GM23248 (cell line): ENCODE measurements at regions not wholly inside any gene's neighbourhood (a gene's known extent, or its start where the extent isn't known, plus 50 kb on each side); places are given as distances from the start of the nearest gene placed in this dataset.

ENCODE experiments used
- DNase-seq: peaks from one replicate; pipeline ENCODE4 v3.0.0-alpha.2; 2015
- H2AFZ ChIP-seq: fragments of 200-600 bp; sonication (generic); 2 replicates; pipeline ENCODE4 v1.6.1; 2016; ENCODE audit warnings: antibody characterized with exemption
- H3F3A ChIP-seq: fragments of 200-600 bp; sonication (generic); 2 replicates; pipeline ENCODE4 v1.6.1; 2016; ENCODE audit warnings: mild to moderate bottlenecking, antibody characterized with exemption, mixed run types; ENCODE audit not compliant: insufficient read depth
- H3K27ac ChIP-seq: fragments of 200-600 bp; sonication (generic); 2 replicates; pipeline ENCODE4 v1.5.1; 2016; ENCODE audit warnings: mild to moderate bottlenecking
- H3K27me3 ChIP-seq: fragments of 200-600 bp; sonication (generic); replicated peaks from 2 replicates; pipeline ENCODE4 v1.6.1; 2016; ENCODE audit warnings: mild to moderate bottlenecking; ENCODE audit not compliant: insufficient read depth
- H3K36me3 ChIP-seq: fragments of 200-600 bp; sonication (generic); 2 replicates; pipeline ENCODE4 v1.6.1; 2016; ENCODE audit warnings: low read depth, mild to moderate bottlenecking
- H3K4me1 ChIP-seq: fragments of 200-600 bp; sonication (generic); 2 replicates; pipeline ENCODE4 v1.6.1; 2016; ENCODE audit warnings: mild to moderate bottlenecking; ENCODE audit not compliant: insufficient read depth
- H3K4me2 ChIP-seq: fragments of 200-600 bp; sonication (generic); one replicate; pipeline ENCODE4 v1.6.1; 2016; ENCODE audit warnings: mild to moderate bottlenecking; ENCODE audit not compliant: unreplicated experiment
- H3K4me3 ChIP-seq: fragments of 200-600 bp; sonication (generic); 2 replicates; pipeline ENCODE4 v1.5.1; 2016; ENCODE audit warnings: mild to moderate bottlenecking
- H3K79me2 ChIP-seq: fragments of 200-600 bp; sonication (generic); 2 replicates; pipeline ENCODE4 v1.6.1; 2016; ENCODE audit warnings: mild to moderate bottlenecking; ENCODE audit not compliant: insufficient read depth
- H3K9ac ChIP-seq: fragments of 200-600 bp; sonication (generic); 2 replicates; pipeline ENCODE4 v1.6.1; 2016; ENCODE audit warnings: mild to moderate bottlenecking
- H3K9me2 ChIP-seq: fragments of 200-600 bp; sonication (generic); 2 replicates; pipeline ENCODE4 v1.6.1; 2016; ENCODE audit warnings: mixed run types, mild to moderate bottlenecking, moderate library complexity; ENCODE audit not compliant: insufficient read depth
- H3K9me3 ChIP-seq: fragments of 200-600 bp; sonication (generic); one replicate; pipeline ENCODE4 v1.6.1; 2017; ENCODE audit warnings: low read depth
- H4K20me1 ChIP-seq: fragments of 200-600 bp; sonication (generic); 2 replicates; pipeline ENCODE4 v1.6.0; 2016; ENCODE audit not compliant: insufficient read depth
- EZH2 ChIP-seq: fragments of 200-600 bp; sonication (generic); IDR thresholded peaks from 2 replicates; pipeline ENCODE4 v1.6.1; 2018; ENCODE audit warnings: antibody characterized with exemption, mild to moderate bottlenecking; ENCODE audit not compliant: insufficient read depth, poor library complexity, severe bottlenecking
- EZH2phosphoT487 ChIP-seq: fragments of 200-600 bp; sonication (generic); IDR thresholded peaks from 2 replicates; pipeline ENCODE4 v1.6.1; 2018; ENCODE audit warnings: antibody characterized with exemption, moderate library complexity, mild to moderate bottlenecking, low read depth; ENCODE audit not compliant: insufficient read depth
- WGBS, 2 experiments: methylation state at CpG; one replicate each; pipeline ENCODE4 v1.1.6; 2015 to 2017; ENCODE audit warnings: low lambda C conversion rate in 2 of 2, low coverage in 1 of 2; ENCODE audit errors: missing lambda C conversion rate in 2 of 2; 5-methylcytosine and 5-hydroxymethylcytosine counted together
- in situ Hi-C: fragments of 300-500 bp; cut with MboI; formaldehyde crosslinking; loops from 2 replicates; pipeline ENCODE4 v1.15.0; 2020

DNA sequence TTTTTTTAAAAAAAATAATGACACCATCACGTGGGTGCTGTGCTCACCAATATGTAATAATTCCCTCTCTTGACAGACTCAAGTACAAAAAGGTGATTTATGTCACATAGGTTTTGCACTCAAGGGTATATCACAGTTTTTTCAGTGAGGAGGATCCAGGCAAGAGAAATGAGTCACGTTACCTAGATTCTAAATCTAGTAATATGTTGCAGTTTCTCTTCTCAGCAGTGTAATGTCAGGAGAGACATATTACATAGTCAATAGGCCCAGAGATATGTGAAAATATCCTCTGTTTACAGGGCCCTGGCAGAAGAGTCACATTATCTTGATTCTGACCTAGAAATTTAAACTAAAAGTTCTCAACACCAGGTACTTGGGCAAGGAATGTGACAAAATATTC lies 1024.1 kb upstream of the AMELY start:
- Histone ChIP-seq H3K79me2 (no peaks in the 10 kb centered on the region), H3K4me2 (no peak overlapping the region), H3K4me1 (peaks cover 8% of the 10 kb centered on the region; the same call in 1 of the 2 replicates), H3K9me3 (no peaks in the 10 kb centered on the region), H3F3A (peaks cover 6% of the 10 kb centered on the region; the same call in 1 of the 2 replicates), H4K20me1 (no peaks in the 10 kb centered on the region), H3K36me3 (no peaks in the 10 kb centered on the region), H3K27ac (no peak overlapping the region), H3K27me3 (no peaks in the 10 kb centered on the region), H3K9me2 (no peaks in the 10 kb centered on the region), H3K4me3 (no peak overlapping the region), H2AFZ (no peak overlapping the region), H3K9ac (no peak overlapping the region)
- 50 to 62% methylated on average over 2 of the region's 2 CpGs for WGBS, 2 experiments
- no peak for TF ChIP-seq EZH2
- TF ChIP-seq EZH2phosphoT487 = no peak
- in situ Hi-C loops = no loop called here
- DNase-seq = no peak

DNA sequence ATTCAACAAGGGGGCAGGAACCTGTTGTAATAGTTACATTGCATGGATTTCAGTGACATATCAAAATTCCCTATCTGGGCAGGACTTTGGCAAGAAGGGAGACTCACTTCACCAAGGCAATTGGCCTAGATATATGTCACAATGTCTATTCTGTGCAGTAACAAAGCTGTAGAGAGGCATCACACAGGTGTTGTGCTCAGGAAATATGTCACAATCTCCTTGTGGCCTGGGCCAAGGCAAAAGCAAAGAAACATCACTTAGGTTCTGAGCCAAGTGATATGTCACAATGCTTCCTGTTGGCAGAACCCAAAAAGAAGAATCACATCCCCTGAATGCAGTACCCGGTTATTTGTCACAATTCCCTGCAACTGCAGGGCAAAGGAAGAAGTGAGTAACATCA lies 1020.9 kb upstream of the AMELY start:
- no peaks in the 10 kb centered on the region for H3K36me3 ChIP-seq
- H3K4me3 ChIP-seq = no peak overlapping the region
- H3K27ac ChIP-seq = no peak overlapping the region
- no peaks in the 10 kb centered on the region for H4K20me1 ChIP-seq
- H3F3A ChIP-seq = peaks cover 6% of the 10 kb centered on the region; the same call in 1 of the 2 replicates
- H3K4me1 ChIP-seq = peaks cover 16% of the 10 kb centered on the region; the same call in 1 of the 2 replicates
- H3K9ac ChIP-seq = no peak overlapping the region
- WGBS, 2 experiments = 89% methylated on average over 1 of the region's 1 CpG
- H3K4me2 ChIP-seq = no peak overlapping the region
- no peak overlapping the region for H2AFZ ChIP-seq
- TF ChIP-seq EZH2phosphoT487 (no peak), EZH2 (no peak)
- no peaks in the 10 kb centered on the region for H3K27me3 ChIP-seq
- DNase-seq = no peak
- in situ Hi-C loops = no loop called here
- H3K9me2 ChIP-seq = no peaks in the 10 kb centered on the region
- no peaks in the 10 kb centered on the region for H3K9me3 ChIP-seq
- H3K79me2 ChIP-seq = no peaks in the 10 kb centered on the region

DNA sequence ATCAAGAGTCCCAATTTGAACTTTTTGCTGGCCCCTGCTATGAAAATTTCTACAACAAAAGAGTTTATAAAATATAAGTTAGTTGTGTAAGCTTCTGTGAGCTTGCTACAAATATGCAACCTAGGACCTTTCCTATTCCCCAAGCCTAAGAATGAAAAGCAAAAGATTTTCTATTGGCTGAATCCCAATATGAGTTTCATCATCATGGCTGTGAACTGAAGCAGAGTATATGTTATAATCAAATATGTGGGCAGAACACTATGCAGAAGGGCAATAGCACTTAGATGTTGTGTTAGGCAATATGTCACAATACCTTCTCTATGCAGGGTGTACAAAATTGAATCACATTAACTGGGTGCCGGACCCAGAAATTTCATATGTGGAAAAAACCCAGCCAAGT lies 1018.3 kb upstream of the AMELY start:
- in situ Hi-C loops = no loop called here
- H3K4me3 ChIP-seq = no peak overlapping the region
- peak; percentile 9 for DNase-seq

DNA sequence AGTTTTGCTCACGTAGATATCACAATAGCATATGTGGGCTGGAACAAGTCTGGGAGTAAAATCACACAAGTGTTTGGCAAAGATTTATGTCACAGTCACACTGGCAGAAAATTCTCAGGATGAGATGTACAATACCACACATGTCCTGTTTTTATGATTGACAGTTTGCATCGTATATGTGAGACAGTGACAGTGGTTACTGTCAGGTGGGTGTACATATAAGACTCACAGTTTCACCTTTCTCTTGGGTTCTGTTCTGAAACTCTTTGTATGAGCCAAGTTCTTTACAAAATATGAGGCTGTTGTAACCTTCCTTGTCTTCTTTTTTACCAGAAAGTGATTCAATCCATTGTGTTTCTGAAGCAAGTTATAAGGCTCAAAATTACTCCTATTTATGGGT lies 1012.5 kb upstream of the AMELY start:
- Histone ChIP-seq H3K4me1 (peaks cover 3% of the 10 kb centered on the region; the same call in 1 of the 2 replicates), H3K9me3 (no peaks in the 10 kb centered on the region), H2AFZ (no peak overlapping the region), H3K9me2 (no peaks in the 10 kb centered on the region), H3K9ac (no peak overlapping the region), H3K36me3 (no peaks in the 10 kb centered on the region), H4K20me1 (no peaks in the 10 kb centered on the region), H3K27me3 (no peaks in the 10 kb centered on the region), H3K4me2 (no peak overlapping the region), H3K27ac (no peak overlapping the region), H3K79me2 (no peaks in the 10 kb centered on the region), H3K4me3 (no peak overlapping the region), H3F3A (no peaks in the 10 kb centered on the region)
- in situ Hi-C loops = no loop called here
- no peak for DNase-seq
- TF ChIP-seq EZH2 (no peak), EZH2phosphoT487 (no peak)
- WGBS, 2 experiments = 48 to 50% methylated on average over 2 of the region's 2 CpGs

More for the DNA sequence above, 1018.3 kb upstream of the AMELY start:
- Histone ChIP-seq H4K20me1 (no peaks in the 10 kb centered on the region), H3K79me2 (no peaks in the 10 kb centered on the region), H3K9me2 (no peaks in the 10 kb centered on the region), H3K27ac (no peak overlapping the region), H3K4me2 (no peak overlapping the region), H3K4me1 (peaks cover 8% of the 10 kb centered on the region; the same call in 1 of the 2 replicates), H2AFZ (no peak overlapping the region), H3K9ac (no peak overlapping the region), H3K27me3 (no peaks in the 10 kb centered on the region), H3K9me3 (no peaks in the 10 kb centered on the region), H3K36me3 (no peaks in the 10 kb centered on the region), H3F3A (no peaks in the 10 kb centered on the region)
- WGBS, 2 experiments = 100% methylated on average over 1 of the region's 1 CpG
- no peak for TF ChIP-seq EZH2phosphoT487
- no peak for TF ChIP-seq EZH2

DNA sequence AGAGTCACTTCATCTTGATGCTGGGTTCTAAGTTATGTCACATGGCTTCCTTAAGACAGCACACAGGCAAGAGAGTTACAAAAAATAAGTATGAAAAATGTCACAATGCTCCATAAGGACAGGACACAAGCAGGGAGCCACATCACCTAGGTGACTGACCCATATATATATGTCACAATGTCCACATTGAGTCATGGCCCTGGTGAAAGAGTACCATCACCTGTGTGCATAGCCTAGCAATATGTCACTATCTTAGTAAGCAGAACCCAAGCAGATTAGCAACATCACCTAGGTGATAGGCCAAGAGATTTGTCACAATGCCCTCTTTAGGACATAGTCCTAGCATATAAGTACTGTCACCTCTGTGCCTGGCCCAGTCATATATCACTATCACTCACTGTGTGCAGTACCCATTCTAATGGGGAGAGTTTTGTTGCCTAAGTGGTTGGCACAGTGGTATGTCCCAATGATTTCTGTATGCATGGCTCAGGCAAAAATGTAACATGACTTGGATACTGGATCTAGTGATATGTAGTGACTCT lies 1012.0 kb upstream of the AMELY start:
- Histone ChIP-seq H2AFZ (no peak overlapping the region), H3K27ac (no peak overlapping the region), H3K4me1 (no peaks in the 10 kb centered on the region), H3K27me3 (no peaks in the 10 kb centered on the region), H3K9ac (no peak overlapping the region), H3K4me2 (no peak overlapping the region), H3K4me3 (no peak overlapping the region), H3K79me2 (no peaks in the 10 kb centered on the region), H3K9me2 (no peaks in the 10 kb centered on the region), H3K36me3 (no peaks in the 10 kb centered on the region), H4K20me1 (no peaks in the 10 kb centered on the region), H3K9me3 (no peaks in the 10 kb centered on the region), H3F3A (no peaks in the 10 kb centered on the region)
- DNase-seq = no peak
- TF ChIP-seq EZH2 (no peak), EZH2phosphoT487 (no peak)
- in situ Hi-C loops = no loop called here
